Stimulated activated CD4-positive, alpha-beta T cell treated with anti-CD3 and anti-CD28 coated beads, TNF-alpha, amount 100 ng/mL, for 48 hours (primary cell): ENCODE measurements at regions not wholly inside any gene's neighbourhood (a gene's known extent, or its start where the extent isn't known, plus 50 kb on each side); places are given as distances from the start of the nearest gene placed in this dataset.
A peak's percentile ranks its signal among the peaks of the same experiment; 100 is the strongest.
"Not testable (repeated sequence)": the region's sequence is repeated elsewhere in the genome, so short reads cannot be mapped to it uniquely, and the experiment has no call there.

Source experiments
- DNase-seq, 3 donors: peaks; one replicate each; pipeline ENCODE4 v3.0.0-alpha.2; 2020; ENCODE audit warnings: low read depth in 3 of 3

- no peak for DNase-seq
These were observed 139.3 kb downstream of the FAM76B start for GRCh38 chr11:95650276-95650675.

GRCh38 chr11:95647871-95648270 lies 141.7 kb downstream of the FAM76B start:
- DNase-seq, result no peak

GRCh38 chr11:95647355-95647754 lies 142.2 kb downstream of the FAM76B start:
- DNase-seq, result no peak

GRCh38 chr11:95641495-95641894 lies 148.1 kb downstream of the FAM76B start:
- DNase-seq, result no peak

GRCh38 chr11:95638501-95638900 lies 151.1 kb downstream of the FAM76B start:
- DNase-seq, result no peak

- no peak for DNase-seq
These were observed 164.2 kb downstream of the FAM76B start for GRCh38 chr11:95625164-95625900.

- no peak for DNase-seq
These were observed 173.3 kb downstream of the FAM76B start for GRCh38 chr11:95616256-95616804.

- no peak for DNase-seq
These were observed 177.8 kb downstream of the FAM76B start for GRCh38 chr11:95611827-95612226.

GRCh38 chr11:95610185-95610584 lies 179.4 kb downstream of the FAM76B start:
- not testable (repeated sequence) for DNase-seq

GRCh38 chr11:95608093-95608492 lies 181.5 kb downstream of the FAM76B start:
- no peak for DNase-seq

GRCh38 chr11:95606824-95607223 lies 182.8 kb downstream of the FAM76B start:
- DNase-seq, result no peak

- DNase-seq, result no peak
These were observed 184.2 kb downstream of the FAM76B start for GRCh38 chr11:95605271-95605940.

- peak in 1 of 3 donors; percentile 18 for DNase-seq
These were observed 189.5 kb downstream of the FAM76B start for GRCh38 chr11:95599959-95600586.

- DNase-seq, result no peak
These were observed 193.6 kb downstream of the FAM76B start for GRCh38 chr11:95595973-95596489.

- no peak for DNase-seq
These were observed 194.0 kb downstream of the FAM76B start for GRCh38 chr11:95595541-95595940.

GRCh38 chr11:95593111-95593510 lies 196.5 kb downstream of the FAM76B start:
- no peak for DNase-seq

- DNase-seq, result no peak
These were observed 197.1 kb downstream of the FAM76B start for GRCh38 chr11:95592471-95592870.

- DNase-seq, result no peak
These were observed 199.5 kb downstream of the FAM76B start for GRCh38 chr11:95589893-95590612.

GRCh38 chr11:95588821-95589220 lies 200.8 kb downstream of the FAM76B start:
- DNase-seq, result no peak

- no peak for DNase-seq
These were observed 202.9 kb downstream of the FAM76B start for GRCh38 chr11:95586661-95587060.

GRCh38 chr11:95586155-95586554 lies 203.4 kb downstream of the FAM76B start:
- no peak for DNase-seq

GRCh38 chr11:95585752-95586077 lies 203.9 kb downstream of the FAM76B start:
- DNase-seq, result no peak
